GM18909 (cell line): ENCODE measurements at regions not wholly inside any gene's neighbourhood (a gene's known extent, or its start where the extent isn't known, plus 50 kb on each side); places are given as distances from the start of the nearest gene placed in this dataset.
"Not testable (repeated sequence)": the region's sequence is repeated elsewhere in the genome, so short reads cannot be mapped to it uniquely, and the experiment has no call there.

Source experiments
- ATAC-seq: cut with Tn5 transposase; IDR thresholded peaks from one replicate; pipeline ENCODE4 v1.9.1; 2021; ENCODE audit warnings: mild to moderate bottlenecking; ENCODE audit not compliant: unreplicated experiment, poor library complexity

GRCh38 chr4:81751531-81752289, 280.0 kb upstream of the RASGEF1B start:
- ATAC-seq = no peak

GRCh38 chr4:81747242-81747930, 275.7 kb upstream of the RASGEF1B start:
- no peak for ATAC-seq

GRCh38 chr4:81746773-81747172, 275.1 kb upstream of the RASGEF1B start:
- ATAC-seq = no peak

GRCh38 chr4:81746071-81746470, 274.4 kb upstream of the RASGEF1B start:
- no peak for ATAC-seq

- ATAC-seq = no peak
Observed at GRCh38 chr4:81745050-81745449, 273.3 kb upstream of the RASGEF1B start.

GRCh38 chr4:81743731-81744435, 272.2 kb upstream of the RASGEF1B start:
- no peak for ATAC-seq

GRCh38 chr4:81740487-81740886, 268.8 kb upstream of the RASGEF1B start:
- no peak for ATAC-seq

- ATAC-seq = no peak
Observed at GRCh38 chr4:81738891-81739290, 267.2 kb upstream of the RASGEF1B start.

- ATAC-seq = no peak
Observed at GRCh38 chr4:81737865-81738559, 266.3 kb upstream of the RASGEF1B start.

- ATAC-seq = no peak
Observed at GRCh38 chr4:81736324-81736723, 264.6 kb upstream of the RASGEF1B start.

- no peak for ATAC-seq
Observed at GRCh38 chr4:81732980-81733379, 261.3 kb upstream of the RASGEF1B start.

GRCh38 chr4:81724925-81725329, 253.2 kb upstream of the RASGEF1B start:
- ATAC-seq = peak; percentile 100

- ATAC-seq = no peak
Observed at GRCh38 chr4:81723927-81724587, 252.3 kb upstream of the RASGEF1B start.

GRCh38 chr4:81723019-81723884, 251.5 kb upstream of the RASGEF1B start:
- ATAC-seq = no peak

GRCh38 chr4:81722290-81722851, 250.7 kb upstream of the RASGEF1B start:
- ATAC-seq = no peak

GRCh38 chr4:81715757-81716156, 244.1 kb upstream of the RASGEF1B start:
- no peak for ATAC-seq

GRCh38 chr4:81715357-81715756, 243.7 kb upstream of the RASGEF1B start:
- ATAC-seq = not testable (repeated sequence)

- no peak for ATAC-seq
Observed at GRCh38 chr4:81714291-81714690, 242.6 kb upstream of the RASGEF1B start.

- no peak for ATAC-seq
Observed at GRCh38 chr4:81712714-81713113, 241.0 kb upstream of the RASGEF1B start.
